GM19463 (cell line): ENCODE measurements at regions not wholly inside any gene's neighbourhood (a gene's known extent, or its start where the extent isn't known, plus 50 kb on each side); places are given as distances from the start of the nearest gene placed in this dataset.

Experiments
- ATAC-seq: cut with Tn5 transposase; IDR thresholded peaks from one replicate; pipeline ENCODE4 v1.9.1; 2021; ENCODE audit warnings: mild to moderate bottlenecking, moderate library complexity; ENCODE audit not compliant: unreplicated experiment

GRCh38 chr13:24042710-24043440 lies 117.6 kb upstream of the SPATA13 start:
- no peak for ATAC-seq

DNA sequence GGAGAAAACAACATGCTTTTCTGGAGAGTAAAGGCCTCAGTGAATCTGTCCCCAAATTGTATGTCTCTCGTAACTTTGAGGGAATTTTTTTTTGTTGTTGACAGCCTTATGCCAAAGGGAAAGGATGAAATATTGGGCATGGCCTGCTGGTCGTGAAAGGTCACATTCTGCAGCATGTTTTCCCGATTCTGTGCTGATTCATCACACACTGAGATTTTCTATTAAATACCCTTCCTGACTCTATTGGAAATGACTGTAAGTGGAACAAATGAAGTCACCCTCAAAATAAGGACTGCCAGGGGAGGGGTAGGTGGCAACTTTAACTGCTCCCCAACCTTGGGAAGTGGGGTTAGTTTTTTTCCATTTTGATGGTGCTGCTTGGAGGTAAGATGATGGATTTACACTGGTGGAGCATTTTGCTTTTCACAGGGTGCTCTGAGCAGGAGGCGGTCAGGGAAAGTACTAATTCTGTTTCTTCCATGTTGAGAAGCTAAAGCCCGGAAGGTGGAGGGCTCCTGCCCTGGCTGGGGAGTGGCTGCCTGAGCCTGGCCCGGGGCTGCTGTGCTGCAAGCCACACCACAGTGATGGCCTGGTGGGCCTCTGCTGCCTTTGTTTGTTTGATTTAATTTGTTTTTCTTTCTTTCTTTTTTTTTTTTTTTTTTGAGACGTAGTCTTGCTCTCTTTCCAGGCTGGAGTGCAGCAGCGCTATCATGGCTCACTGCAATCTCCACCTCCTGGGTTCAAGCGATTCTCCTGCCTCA lies 116.8 kb upstream of the SPATA13 start:
- no peak for ATAC-seq

DNA sequence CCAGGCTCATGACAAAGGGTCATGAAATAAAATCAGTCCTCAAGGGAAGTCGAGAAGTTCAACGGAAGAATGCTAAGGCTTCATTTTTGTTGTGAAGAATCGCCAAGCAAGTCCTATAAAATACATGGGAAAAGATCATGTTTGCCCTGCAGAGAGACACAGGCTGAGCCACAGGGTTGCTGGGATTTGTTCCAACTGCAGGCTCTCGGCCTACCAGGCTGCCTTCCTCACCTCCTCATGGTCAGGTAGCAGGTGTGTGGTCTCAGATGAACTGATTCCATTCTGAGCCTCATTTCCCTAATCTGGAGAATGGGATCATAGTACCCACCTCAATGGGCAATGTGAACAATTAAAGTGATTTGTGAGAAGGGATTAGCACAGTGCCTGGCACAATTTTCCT lies 114.9 kb upstream of the SPATA13 start:
- ATAC-seq, result no peak

GRCh38 chr13:24050292-24050711 lies 110.2 kb upstream of the SPATA13 start:
- no peak for ATAC-seq

GRCh38 chr13:24050796-24051715 lies 109.5 kb upstream of the SPATA13 start:
- no peak for ATAC-seq

DNA sequence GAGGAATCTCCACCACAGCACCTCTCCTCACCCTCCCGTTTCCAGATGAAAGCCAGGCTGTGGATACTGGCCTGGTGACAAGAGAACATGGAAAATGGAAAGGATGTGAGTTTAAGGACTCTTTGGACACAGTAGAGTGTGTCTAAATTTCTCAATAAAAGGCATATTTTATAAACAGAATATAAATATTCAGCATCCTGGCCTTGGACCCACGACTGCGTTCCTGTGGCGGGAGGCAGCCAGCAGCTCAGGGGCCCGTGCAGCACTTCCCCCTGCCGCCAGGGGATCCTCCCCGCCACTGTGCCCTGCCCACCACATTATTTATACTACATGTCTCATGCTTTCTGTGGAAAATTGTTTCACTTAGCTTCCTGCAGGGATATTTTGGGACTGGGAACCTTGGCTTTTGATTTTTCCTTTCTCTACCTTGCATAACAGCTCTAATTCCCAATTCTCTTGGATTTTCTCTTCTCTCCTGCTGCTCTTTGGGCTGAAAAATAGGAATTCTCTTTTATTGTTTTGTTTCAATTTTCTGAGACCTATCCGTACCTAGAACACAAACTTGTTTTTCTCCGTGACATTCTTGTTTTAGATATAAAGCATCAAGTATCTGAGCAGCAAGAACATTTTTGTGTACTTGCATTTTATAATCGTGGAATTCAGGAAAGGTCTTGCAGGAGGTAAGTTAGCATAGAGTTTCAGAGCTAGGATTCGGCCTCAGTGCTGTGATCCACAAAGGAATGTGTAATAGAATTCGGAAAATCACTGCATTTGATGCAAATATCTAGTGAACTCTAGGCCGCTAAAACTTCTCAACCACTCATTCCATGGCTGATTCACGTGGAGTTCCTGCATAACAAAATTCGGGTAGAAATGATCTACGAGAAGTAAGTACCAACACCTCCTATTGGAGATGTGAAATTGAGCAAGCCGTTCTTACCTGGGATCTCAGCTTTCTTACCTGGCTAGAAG lies 107.7 kb upstream of the SPATA13 start:
- peak; percentile 23 for ATAC-seq

- ATAC-seq, result peak; percentile 97
Observed at GRCh38 chr13:24053519-24054251, 106.8 kb upstream of the SPATA13 start.

DNA sequence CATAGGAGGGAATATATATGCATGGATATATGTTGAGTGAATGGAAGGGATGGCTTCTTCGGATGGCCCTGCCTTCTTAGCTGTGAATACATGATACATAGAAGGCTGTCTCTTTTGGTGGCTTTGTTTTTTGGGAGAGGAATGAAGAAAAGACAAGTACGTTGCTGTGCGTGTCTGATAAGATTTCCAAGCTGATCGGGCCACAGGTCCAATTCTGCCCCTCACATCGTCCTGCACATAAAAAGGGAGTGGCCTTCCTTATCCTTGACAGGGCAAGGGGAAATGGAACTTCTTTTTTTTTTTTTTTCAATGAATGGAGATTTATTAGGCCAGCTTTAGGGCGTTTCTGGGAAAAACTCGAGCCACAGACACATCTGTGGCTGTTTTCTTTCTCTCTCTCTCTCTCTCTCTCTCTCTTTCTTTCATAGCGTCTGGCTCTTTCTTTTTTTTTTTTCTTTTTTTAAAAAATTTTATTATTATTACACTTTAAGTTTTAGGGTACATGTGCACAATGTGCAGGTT lies 103.8 kb upstream of the SPATA13 start:
- no peak for ATAC-seq

DNA sequence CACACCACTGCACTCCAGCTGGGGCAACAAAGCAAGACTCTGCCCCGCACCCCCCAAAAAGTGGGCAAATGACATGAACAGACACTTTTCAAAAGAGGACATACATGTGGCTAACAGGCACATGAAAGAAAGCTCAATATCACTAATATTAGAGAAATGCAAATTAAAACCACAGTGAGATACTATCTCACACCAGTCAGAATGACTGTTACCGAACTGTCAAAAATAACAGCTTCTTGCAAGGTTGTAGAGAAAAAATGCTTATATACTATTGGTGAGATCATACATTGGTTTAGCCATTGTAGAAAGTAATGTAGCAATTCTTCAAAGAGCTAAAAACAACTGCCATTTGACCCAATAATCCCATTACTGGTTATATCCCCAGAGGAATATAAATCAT lies 99.5 kb upstream of the SPATA13 start:
- ATAC-seq, result peak; percentile 36

DNA sequence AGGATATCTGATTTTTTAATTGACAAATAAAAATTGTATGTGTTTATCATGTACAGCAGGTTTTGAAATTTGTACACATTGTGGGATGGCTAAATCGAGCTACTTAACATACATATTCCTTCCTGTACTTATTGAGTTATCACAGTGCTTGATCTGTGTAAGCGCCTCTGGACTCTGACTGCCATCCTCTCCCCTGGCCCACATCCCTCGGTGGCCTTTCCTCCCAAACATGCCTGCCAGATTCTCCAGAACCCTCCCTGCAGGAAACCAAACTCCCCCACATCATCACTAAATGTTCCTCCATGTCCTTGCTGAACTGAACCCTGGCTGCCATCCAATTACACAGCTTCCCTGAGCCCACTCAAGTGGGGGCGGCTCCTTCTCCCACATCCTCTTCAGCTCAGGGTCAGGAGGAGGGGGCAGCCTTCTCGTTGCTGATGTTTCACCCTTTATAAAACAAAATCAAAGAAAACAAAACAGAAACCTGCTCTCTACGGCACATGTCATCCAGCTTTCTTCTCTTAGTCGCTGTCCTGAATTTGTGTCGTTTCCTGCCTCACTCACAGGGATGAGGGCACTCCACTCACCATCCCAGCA lies 97.1 kb upstream of the SPATA13 start:
- no peak for ATAC-seq

GRCh38 chr13:24064371-24064770 lies 96.1 kb upstream of the SPATA13 start:
- no peak for ATAC-seq

DNA sequence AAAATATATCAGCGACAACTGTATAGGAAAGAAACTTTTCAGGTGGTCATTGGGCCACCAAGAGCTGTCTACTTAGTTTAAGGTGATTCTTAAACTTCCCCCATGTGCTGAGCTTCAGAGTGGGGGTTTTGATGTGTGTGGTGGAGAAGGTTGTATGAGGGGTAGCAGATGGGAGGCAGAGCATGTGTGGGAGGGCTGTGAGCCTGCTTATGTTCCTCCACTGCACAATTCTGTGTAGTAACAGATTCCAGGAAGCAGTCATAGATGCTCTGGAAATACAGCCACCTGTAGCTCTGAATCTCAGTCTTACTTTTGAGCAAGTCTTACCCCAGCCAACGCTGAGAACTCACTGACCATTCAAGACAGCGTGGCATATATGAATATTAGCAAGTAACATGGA lies 95.3 kb upstream of the SPATA13 start:
- ATAC-seq, result no peak

- no peak for ATAC-seq
Observed at GRCh38 chr13:24066405-24067295, 93.9 kb upstream of the SPATA13 start.

DNA sequence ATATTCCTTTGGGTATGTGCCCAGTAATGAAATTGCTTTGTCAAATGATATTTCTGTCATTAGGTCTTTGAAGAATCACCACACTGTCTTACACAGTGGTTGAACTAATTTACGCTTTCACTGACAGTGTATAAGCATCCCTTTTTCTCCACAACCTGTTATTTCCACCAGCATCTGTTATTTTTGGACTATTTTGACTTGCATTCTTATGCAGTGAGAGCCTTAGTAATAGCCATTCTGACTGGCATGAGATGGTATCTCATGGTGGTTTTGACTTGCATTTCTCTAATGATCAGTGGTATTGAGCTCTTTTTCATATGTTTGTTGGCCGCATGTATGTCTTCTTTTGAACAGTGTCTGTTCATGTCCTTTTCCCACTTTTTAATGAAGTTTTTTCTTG lies 92.0 kb upstream of the SPATA13 start:
- ATAC-seq, result no peak

- ATAC-seq, result no peak
Observed at GRCh38 chr13:24071016-24071415, 89.5 kb upstream of the SPATA13 start.

GRCh38 chr13:24071423-24072075 lies 89.0 kb upstream of the SPATA13 start:
- no peak for ATAC-seq

GRCh38 chr13:24073657-24074056 lies 86.9 kb upstream of the SPATA13 start:
- no peak for ATAC-seq
